H1 (cell line): ENCODE measurements at regions not wholly inside any gene's neighbourhood (a gene's known extent, or its start where the extent isn't known, plus 50 kb on each side); places are given as distances from the start of the nearest gene placed in this dataset.

ENCODE experiments used
- CTCF ChIA-PET: fragments of 300-600 bp; sonication (Branson Sonifier 250); formaldehyde crosslinking; loops from one replicate; lab custom pipeline; 2021; ENCODE audit not compliant: partially characterized antibody; lab: Charles Lee
- POLR2A ChIA-PET: fragments of 300-600 bp; sonication (Branson Sonifier 250); formaldehyde crosslinking; loops from one replicate; lab custom pipeline; 2021; ENCODE audit warnings: inconsistent platforms; ENCODE audit not compliant: partially characterized antibody; lab: Charles Lee
- DNase-seq, 2 experiments: peaks; one replicate each; pipeline versions ENCODE4 v3.0.0 to v3.0.0-alpha.2; 2010 to 2022; ENCODE audit warnings: low spot score in 2 of 2, low read depth in 1 of 2, mixed read lengths in 1 of 2
- FAIRE-seq: peaks from 2 replicates; lab custom pipeline; 2011; peaks lifted over from hg19 to GRCh38; lab: Jason Lieb, UNC
- H2AFZ ChIP-seq: 2 replicates; pipeline ENCODE4 v1.8.1; 2012; ENCODE audit warnings: low read length, inconsistent platforms
- H2AK5ac ChIP-seq: 2 replicates; pipeline ENCODE4 v1.6.1; 2013; ENCODE audit warnings: low read depth, low read length
- H2BK120ac ChIP-seq: replicated peaks from 2 replicates; pipeline ENCODE3; 2013; ENCODE audit warnings: low read depth, low read length, inconsistent platforms
- H2BK12ac ChIP-seq: 2 replicates; pipeline ENCODE4 v1.6.1; 2013; ENCODE audit warnings: low read depth, low read length
- H2BK15ac ChIP-seq: 2 replicates; pipeline ENCODE4 v1.6.1; 2013; ENCODE audit warnings: low read length
- H2BK20ac ChIP-seq: 2 replicates; pipeline ENCODE4 v1.6.1; 2013; ENCODE audit warnings: low read length
- H2BK5ac ChIP-seq: 2 replicates; pipeline ENCODE4 v1.6.1; 2013; ENCODE audit warnings: low read depth, low read length
- H3K14ac ChIP-seq: 2 replicates; pipeline ENCODE4 v1.6.1; 2013; ENCODE audit warnings: inconsistent platforms; ENCODE audit not compliant: insufficient read length
- H3K18ac ChIP-seq: 2 replicates; pipeline ENCODE4 v1.6.1; 2013; ENCODE audit warnings: low read length; ENCODE audit errors: extremely low read depth
- H3K23ac ChIP-seq: 2 replicates; pipeline ENCODE4 v1.6.1; 2013; ENCODE audit warnings: inconsistent platforms; ENCODE audit not compliant: insufficient read length
- H3K23me2 ChIP-seq: 2 replicates; pipeline ENCODE4 v1.6.1; 2013; ENCODE audit warnings: low read depth, low read length
- H3K27ac ChIP-seq: 2 replicates; pipeline ENCODE4 v1.6.1; 2011; ENCODE audit warnings: low read depth, low read length, inconsistent platforms
- H3K27me3 ChIP-seq, 4 experiments: replicated peaks in 1 of 4; 1 replicate in 1 of 4; 2 replicates in 3 of 4; pipeline versions ENCODE4 v1.6.1 to v1.8.1; 2011 to 2013; ENCODE audit warnings: low read length in 3 of 4, mild to moderate bottlenecking in 3 of 4, inconsistent platforms in 2 of 4, mixed read lengths in 2 of 4, moderate library complexity in 1 of 4; ENCODE audit not compliant: control insufficient read depth in 3 of 4, insufficient read depth in 3 of 4; ENCODE audit errors: extremely low read depth in 1 of 4
- H3K36me3 ChIP-seq, 4 experiments: 2 replicates each; pipeline versions ENCODE4 v1.6.1 to v1.8.1; 2011 to 2013; ENCODE audit warnings: mild to moderate bottlenecking in 4 of 4, low read length in 3 of 4, moderate library complexity in 2 of 4, control low read depth in 1 of 4, inconsistent platforms in 1 of 4; ENCODE audit not compliant: insufficient read depth in 4 of 4, control insufficient read depth in 2 of 4
- H3K4ac ChIP-seq: replicated peaks from 2 replicates; pipeline ENCODE3; 2013; ENCODE audit warnings: low read length, low read depth, mixed read lengths, inconsistent platforms; ENCODE audit not compliant: insufficient read length
- H3K4me1 ChIP-seq, 4 experiments: replicated peaks in 1 of 4; 1 replicate in 1 of 4; 2 replicates in 3 of 4; pipeline versions ENCODE4 v1.6.1 to v1.8.1; 2011 to 2013; ENCODE audit warnings: low read length in 3 of 4, inconsistent platforms in 2 of 4, mixed read lengths in 1 of 4; ENCODE audit not compliant: insufficient read depth in 4 of 4, control insufficient read depth in 3 of 4
- H3K4me2 ChIP-seq, 2 experiments: 2 replicates each; pipeline versions ENCODE4 v1.6.1 to v1.8.1; 2011 to 2013; ENCODE audit warnings: low read depth in 2 of 2, low read length in 2 of 2, control low read depth in 1 of 2, inconsistent platforms in 1 of 2, mild to moderate bottlenecking in 1 of 2; ENCODE audit not compliant: insufficient read depth in 1 of 2
- H3K4me3 ChIP-seq, 4 experiments: fragments of 200-600, 300-600 bp in 1 of 4; sonication (generic), shearing (Covaris generic), sonication (Bioruptor Twin) in 1 of 4; 2 replicates each; pipeline versions ENCODE4 v1.5.1 to v1.8.1; 2011 to 2016; ENCODE audit warnings: low read length in 4 of 4, low read depth in 3 of 4, control low read depth in 2 of 4, inconsistent platforms in 2 of 4, mild to moderate bottlenecking in 2 of 4, mixed read lengths in 1 of 4, moderate library complexity in 1 of 4; ENCODE audit not compliant: insufficient read depth in 2 of 4; ENCODE audit errors: extremely low read depth in 1 of 4
- H3K56ac ChIP-seq: replicated peaks from 2 replicates; pipeline ENCODE3; 2013; ENCODE audit warnings: low read depth, mild to moderate bottlenecking, mixed read lengths, low read length, inconsistent platforms; ENCODE audit not compliant: insufficient read length
- H3K79me1 ChIP-seq: 2 replicates; pipeline ENCODE4 v1.6.1; 2013; ENCODE audit warnings: low read depth, low read length, control low read depth
- H3K79me2 ChIP-seq, 2 experiments: 2 replicates each; pipeline versions ENCODE4 v1.6.1 to v1.8.1; 2012 to 2013; ENCODE audit warnings: low read length in 2 of 2, mild to moderate bottlenecking in 2 of 2, inconsistent platforms in 1 of 2; ENCODE audit not compliant: insufficient read depth in 2 of 2, control insufficient read depth in 1 of 2
- H3K9ac ChIP-seq, 4 experiments: replicated peaks in 1 of 4; 1 replicate in 1 of 4; 2 replicates in 3 of 4; pipeline versions ENCODE4 v1.6.1 to v1.8.1; 2011 to 2013; ENCODE audit warnings: low read depth in 3 of 4, low read length in 3 of 4, control low read depth in 2 of 4, mild to moderate bottlenecking in 2 of 4, moderate library complexity in 2 of 4, inconsistent platforms in 1 of 4; ENCODE audit errors: extremely low read depth in 1 of 4
- H3K9me3 ChIP-seq, 2 experiments: 2 replicates each; pipeline versions ENCODE4 v1.6.1 to v1.8.1; 2012 to 2013; ENCODE audit warnings: mild to moderate bottlenecking in 2 of 2, moderate library complexity in 2 of 2, control low read depth in 1 of 2, inconsistent platforms in 1 of 2, low read depth in 1 of 2, low read length in 1 of 2, mixed read lengths in 1 of 2; ENCODE audit not compliant: insufficient read depth in 2 of 2
- H4K20me1 ChIP-seq, 2 experiments: replicated peaks in 1 of 2; 2 replicates each; pipeline versions ENCODE3 to v1.8.1; 2011 to 2013; ENCODE audit warnings: inconsistent platforms in 2 of 2, low read length in 2 of 2, mild to moderate bottlenecking in 1 of 2; ENCODE audit not compliant: insufficient read depth in 2 of 2, control insufficient read depth in 1 of 2
- H4K5ac ChIP-seq: 2 replicates; pipeline ENCODE4 v1.6.1; 2013; ENCODE audit warnings: low read length, low read depth, mixed read lengths, inconsistent platforms; ENCODE audit not compliant: insufficient read length
- H4K8ac ChIP-seq: 2 replicates; pipeline ENCODE4 v1.8.0; 2013; ENCODE audit warnings: mild to moderate bottlenecking, moderate library complexity, low read length, inconsistent platforms; ENCODE audit not compliant: insufficient read depth; ENCODE audit errors: extremely low read depth
- H4K91ac ChIP-seq: replicated peaks from 2 replicates; pipeline ENCODE3; 2013; ENCODE audit warnings: low read length, mixed read lengths, inconsistent platforms; ENCODE audit not compliant: insufficient read length
- BRCA1 ChIP-seq: IDR thresholded peaks from 2 replicates; pipeline ENCODE4 v1.6.1; 2012; ENCODE audit warnings: low read depth, low read length, improper control_type of control experiment
- CREB1 ChIP-seq: IDR thresholded peaks from 2 replicates; pipeline ENCODE4 v1.6.1; 2012; ENCODE audit warnings: inconsistent platforms
- CTBP2 ChIP-seq: IDR thresholded peaks from 2 replicates; pipeline ENCODE4 v1.7.0; 2011; ENCODE audit warnings: borderline replicate concordance, mild to moderate bottlenecking, moderate library complexity, mixed read lengths, low read length; ENCODE audit not compliant: insufficient read depth, insufficient read length
- FOSL1 ChIP-seq: IDR thresholded peaks from 2 replicates; pipeline ENCODE4 v1.6.1; 2011; ENCODE audit warnings: mild to moderate bottlenecking, low read depth, low read length, moderate library complexity; ENCODE audit not compliant: insufficient read depth
- GTF2F1 ChIP-seq: IDR thresholded peaks from 2 replicates; pipeline ENCODE4 v1.6.1; 2012; ENCODE audit warnings: low read depth, low read length, improper control_type of control experiment, borderline replicate concordance
- HDAC2 ChIP-seq, 2 experiments: fragments of 300-600 bp in 1 of 2; sonication (generic) in 1 of 2; IDR thresholded peaks; 2 replicates each; pipeline ENCODE4 v1.6.1; 2011 to 2012; ENCODE audit warnings: low read depth in 2 of 2, low read length in 2 of 2, mild to moderate bottlenecking in 2 of 2, moderate library complexity in 2 of 2, borderline replicate concordance in 1 of 2, inconsistent platforms in 1 of 2
- HDAC6 ChIP-seq: IDR thresholded peaks from one replicate; pipeline ENCODE4 v1.7.1; 2012; ENCODE audit warnings: low read depth, mild to moderate bottlenecking, inconsistent platforms, low read length, moderate library complexity
- KDM1A ChIP-seq: fragments of 200-600, 300-600 bp; sonication (generic); IDR thresholded peaks from 2 replicates; pipeline ENCODE4 v1.7.1; 2016; ENCODE audit warnings: mild to moderate bottlenecking, low read length, borderline replicate concordance
- KDM4A ChIP-seq: IDR thresholded peaks from one replicate; pipeline ENCODE4 v1.7.1; 2012; ENCODE audit warnings: low read depth, mild to moderate bottlenecking, moderate library complexity, low read length, inconsistent platforms; ENCODE audit not compliant: severe bottlenecking
- MAX ChIP-seq: IDR thresholded peaks from 2 replicates; pipeline ENCODE4 v1.6.1; 2012; ENCODE audit warnings: inconsistent platforms
- RBBP5 ChIP-seq: IDR thresholded peaks from 2 replicates; pipeline ENCODE4 v1.7.1; 2012; ENCODE audit warnings: low read depth, mild to moderate bottlenecking, inconsistent platforms, low read length, moderate library complexity, borderline replicate concordance
- SIX5 ChIP-seq: IDR thresholded peaks from 2 replicates; pipeline ENCODE4 v1.6.1; 2011; ENCODE audit warnings: mild to moderate bottlenecking, low read depth, low read length
- SP4 ChIP-seq: IDR thresholded peaks from 2 replicates; pipeline ENCODE4 v1.6.1; 2012; ENCODE audit warnings: low read length, inconsistent platforms
- TEAD4 ChIP-seq: IDR thresholded peaks from 2 replicates; pipeline ENCODE4 v1.6.1; 2012; ENCODE audit warnings: low read depth, low read length, inconsistent platforms, mixed read lengths
- WGBS, 2 experiments: shearing (Covaris generic) in 1 of 2; methylation state at CpG; one replicate each; pipeline versions ENCODE4 v1.1.6 to v1.1.7; 2013 to 2015; ENCODE audit warnings: low lambda C conversion rate in 2 of 2, mixed read lengths in 2 of 2, inconsistent platforms in 1 of 2, low coverage in 1 of 2, missing lambda C conversion rate in 1 of 2; ENCODE audit not compliant: insufficient replicate concordance in 2 of 2, insufficient coverage in 1 of 2, insufficient read length in 1 of 2; ENCODE audit errors: extremely low coverage in 1 of 2, missing lambda C conversion rate in 1 of 2; 5-methylcytosine and 5-hydroxymethylcytosine counted together

- FAIRE-seq (no peak), DNase-seq (no peak)
- H4K8ac ChIP-seq, result no peak overlapping the region
- CTCF ChIA-PET, result interaction anchor here (1.6 kb wide), 1 partner anchor 249 kb away, joined by 6 read pairs; no protein-coding TSS in a partner anchor
- TF ChIP-seq RBBP5, result no peak
- TF ChIP-seq FOSL1, result no peak
- no peak for TF ChIP-seq KDM1A
- TF ChIP-seq KDM4A, result no peak
- no peak for TF ChIP-seq BRCA1
- TF ChIP-seq TEAD4, result no peak
- no peak for TF ChIP-seq GTF2F1
- no peak for TF ChIP-seq HDAC2 (IDR thresholded peaks at IDR 0.05; ENCODE audit: borderline replicate concordance in 1 of 2, low read depth in 2 of 2, low read length in 2 of 2)
- TF ChIP-seq MAX, result no peak
- no peak for TF ChIP-seq CTBP2
- TF ChIP-seq CREB1, result no peak
- no peak for TF ChIP-seq SIX5
- TF ChIP-seq SP4, result no peak
- TF ChIP-seq HDAC6, result no peak
- H4K5ac ChIP-seq, result no peak overlapping the region
- no peak overlapping the region for H3K27ac ChIP-seq
- H2BK120ac ChIP-seq, result no peak overlapping the region
- no peak overlapping the region for H2BK5ac ChIP-seq
- no peak overlapping the region for H2AK5ac ChIP-seq
- no peak overlapping the region for H3K4me3 ChIP-seq
- no peak overlapping the region for H4K91ac ChIP-seq
- no peaks in the 10 kb centered on the region for H3K23me2 ChIP-seq
- H3K4me2 ChIP-seq, result no peak overlapping the region
- no peaks in the 10 kb centered on the region for H3K79me2 ChIP-seq
- H3K56ac ChIP-seq, result no peak overlapping the region
- H3K79me1 ChIP-seq, result no peaks in the 10 kb centered on the region
- no peaks in the 10 kb centered on the region for H3K27me3 ChIP-seq
- POLR2A ChIA-PET, result no interaction called here
- H3K36me3 ChIP-seq, result no peaks in the 10 kb centered on the region
- H3K4me1 ChIP-seq, result no peaks in the 10 kb centered on the region
- no peak overlapping the region for H2BK15ac ChIP-seq
- H3K9ac ChIP-seq, result no peak overlapping the region
- H2BK12ac ChIP-seq, result no peak overlapping the region
- 94% methylated on average over 7 of the region's 7 CpGs; no CpG with 5 or more reads in 1 of the 2 experiments for WGBS, 2 experiments
- H3K14ac ChIP-seq, result no peak overlapping the region
- no peaks in the 10 kb centered on the region for H4K20me1 ChIP-seq
- H3K23ac ChIP-seq, result no peak overlapping the region
- H2BK20ac ChIP-seq, result no peak overlapping the region
- no peak overlapping the region for H3K18ac ChIP-seq
- H2AFZ ChIP-seq, result peak overlapping the region; percentile 69; the same call in 1 of the 2 replicates
- no peak overlapping the region for H3K4ac ChIP-seq
- H3K9me3 ChIP-seq, result no peaks in the 10 kb centered on the region
These were observed 705.6 kb upstream of the SEL1L start for GRCh38 chr14:82239223-82239622.
